Prostate gland (tissue), 2 donors: ENCODE measurements at regions not wholly inside any gene's neighbourhood (a gene's known extent, or its start where the extent isn't known, plus 50 kb on each side); places are given as distances from the start of the nearest gene placed in this dataset.

Source experiments
- POLR2A ChIP-seq: fragments of 450-650 bp; IDR thresholded peaks from one replicate; pipeline ENCODE4 v1.6.1; 2016; ENCODE audit warnings: antibody characterized with exemption, mild to moderate bottlenecking
- TF ChIP-seq, protein P1 (sequence below), 4 experiments: fragments of 200-600 bp in 2 of 4; fragments of 450-650 bp in 2 of 4; sonication (generic) in 2 of 4; IDR thresholded peaks; 1 replicate in 3 of 4; 2 replicates in 1 of 4; pipeline ENCODE4 v1.5.1; 2016 to 2019; ENCODE audit warnings: antibody characterized with exemption in 4 of 4, mild to moderate bottlenecking in 2 of 4, moderate library complexity in 2 of 4

DNA sequence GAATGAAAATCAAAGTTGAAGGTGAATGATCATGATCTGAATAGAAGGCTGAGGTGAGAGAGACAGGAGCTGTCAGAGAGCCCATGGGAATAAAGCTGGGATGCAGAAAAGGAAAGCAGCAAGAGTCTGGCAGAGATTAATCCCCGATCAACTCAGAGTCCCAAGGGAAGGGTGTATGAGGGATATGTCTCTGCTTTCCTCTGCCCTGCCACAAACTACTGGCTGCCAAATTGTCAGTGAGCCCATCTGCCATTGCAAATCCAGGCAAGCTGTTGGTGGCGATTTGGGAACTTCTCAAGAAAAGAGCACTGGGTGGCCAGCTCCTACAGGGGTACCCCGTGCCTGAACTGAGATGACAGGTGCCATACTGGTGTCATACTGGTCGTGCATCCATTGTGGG is 705.5 kb upstream of the MAN1A1 start:
- TF ChIP-seq POLR2A: no peak
- TF ChIP-seq, protein P1, sequence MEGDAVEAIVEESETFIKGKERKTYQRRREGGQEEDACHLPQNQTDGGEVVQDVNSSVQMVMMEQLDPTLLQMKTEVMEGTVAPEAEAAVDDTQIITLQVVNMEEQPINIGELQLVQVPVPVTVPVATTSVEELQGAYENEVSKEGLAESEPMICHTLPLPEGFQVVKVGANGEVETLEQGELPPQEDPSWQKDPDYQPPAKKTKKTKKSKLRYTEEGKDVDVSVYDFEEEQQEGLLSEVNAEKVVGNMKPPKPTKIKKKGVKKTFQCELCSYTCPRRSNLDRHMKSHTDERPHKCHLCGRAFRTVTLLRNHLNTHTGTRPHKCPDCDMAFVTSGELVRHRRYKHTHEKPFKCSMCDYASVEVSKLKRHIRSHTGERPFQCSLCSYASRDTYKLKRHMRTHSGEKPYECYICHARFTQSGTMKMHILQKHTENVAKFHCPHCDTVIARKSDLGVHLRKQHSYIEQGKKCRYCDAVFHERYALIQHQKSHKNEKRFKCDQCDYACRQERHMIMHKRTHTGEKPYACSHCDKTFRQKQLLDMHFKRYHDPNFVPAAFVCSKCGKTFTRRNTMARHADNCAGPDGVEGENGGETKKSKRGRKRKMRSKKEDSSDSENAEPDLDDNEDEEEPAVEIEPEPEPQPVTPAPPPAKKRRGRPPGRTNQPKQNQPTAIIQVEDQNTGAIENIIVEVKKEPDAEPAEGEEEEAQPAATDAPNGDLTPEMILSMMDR (IDR thresholded peaks at IDR 0.05): no peak
